OCI-LY1 (cell line): ENCODE measurements at regions not wholly inside any gene's neighbourhood (a gene's known extent, or its start where the extent isn't known, plus 50 kb on each side); places are given as distances from the start of the nearest gene placed in this dataset.

Experiments used
- H2AFZ ChIP-seq: fragments of 200-600 bp; sonication (generic), shearing (Covaris generic); 2 replicates; pipeline ENCODE4 v1.6.0; 2014; ENCODE audit warnings: antibody characterized with exemption, mild to moderate bottlenecking, low read length
- H3F3A ChIP-seq: fragments of 200-600 bp; sonication (generic), shearing (Covaris generic); 2 replicates; pipeline ENCODE4 v1.6.0; 2014; ENCODE audit warnings: mild to moderate bottlenecking, antibody characterized with exemption, low read length, moderate library complexity; ENCODE audit not compliant: insufficient read depth
- H3K27ac ChIP-seq: fragments of 200-600 bp; sonication (generic); 2 replicates; pipeline ENCODE4 v1.5.1; 2014; ENCODE audit warnings: low read length, mixed run types, mild to moderate bottlenecking, low read depth; ENCODE audit not compliant: poor library complexity, severe bottlenecking
- H3K27me3 ChIP-seq: fragments of 200-600 bp; sonication (generic); 2 replicates; pipeline ENCODE4 v1.6.0; 2014; ENCODE audit warnings: antibody characterized with exemption, mild to moderate bottlenecking, low read length, moderate library complexity; ENCODE audit not compliant: insufficient read depth
- H3K36me3 ChIP-seq: fragments of 200-600 bp; sonication (generic); 2 replicates; pipeline ENCODE4 v1.6.1; 2014; ENCODE audit warnings: mild to moderate bottlenecking, antibody characterized with exemption, low read length, moderate library complexity, mixed read lengths; ENCODE audit not compliant: insufficient read depth
- H3K4me1 ChIP-seq: fragments of 200-600 bp; sonication (generic); 2 replicates; pipeline ENCODE4 v1.5.1; 2014; ENCODE audit warnings: mild to moderate bottlenecking, low read length, moderate library complexity; ENCODE audit not compliant: insufficient read depth, severe bottlenecking
- H3K4me2 ChIP-seq: fragments of 200-600 bp; sonication (generic), shearing (Covaris generic); 2 replicates; pipeline ENCODE4 v1.6.1; 2014; ENCODE audit warnings: low read length
- H3K4me3 ChIP-seq: fragments of 200-600 bp; sonication (generic); 2 replicates; pipeline ENCODE4 v1.5.1; 2014; ENCODE audit warnings: low read length, low read depth, mild to moderate bottlenecking, mixed read lengths; ENCODE audit not compliant: poor library complexity, severe bottlenecking
- H3K79me2 ChIP-seq: fragments of 200-600 bp; shearing (Covaris generic); 2 replicates; pipeline ENCODE4 v1.6.1; 2016; ENCODE audit warnings: mixed run types, low read length, mixed read lengths; ENCODE audit not compliant: insufficient read depth
- H3K9ac ChIP-seq: fragments of 200-600 bp; sonication (generic), shearing (Covaris generic); 2 replicates; pipeline ENCODE4 v1.6.1; 2014; ENCODE audit warnings: mild to moderate bottlenecking, low read length, mixed read lengths
- H3K9me2 ChIP-seq: fragments of 200-600 bp; sonication (generic), shearing (Covaris generic); 2 replicates; pipeline ENCODE4 v1.6.1; 2014; ENCODE audit warnings: low read depth, mild to moderate bottlenecking, low read length, mixed read lengths
- H3K9me3 ChIP-seq: fragments of 200-600 bp; shearing (Covaris generic); 2 replicates; pipeline ENCODE4 v1.6.1; 2014; ENCODE audit warnings: low read length, mixed read lengths
- H4K20me1 ChIP-seq: fragments of 200-600 bp; sonication (generic), shearing (Covaris generic); 2 replicates; pipeline ENCODE4 v1.6.0; 2016; ENCODE audit warnings: mild to moderate bottlenecking, low read length; ENCODE audit not compliant: insufficient read depth
- EZH2 ChIP-seq: fragments of 200-600 bp; sonication (generic), shearing (Covaris generic); IDR thresholded peaks from 2 replicates; pipeline ENCODE4 v1.8.0; 2017; ENCODE audit warnings: borderline replicate concordance, mixed run types, mild to moderate bottlenecking, antibody characterized with exemption, low read length, moderate library complexity, mixed read lengths
- TF ChIP-seq, protein P1 (sequence below): fragments of 200-600 bp; sonication (generic), shearing (Covaris generic); IDR thresholded peaks from 2 replicates; pipeline ENCODE4 v1.5.1; 2017; ENCODE audit warnings: mild to moderate bottlenecking, antibody characterized with exemption, low read length, moderate library complexity, mixed read lengths

DNA sequence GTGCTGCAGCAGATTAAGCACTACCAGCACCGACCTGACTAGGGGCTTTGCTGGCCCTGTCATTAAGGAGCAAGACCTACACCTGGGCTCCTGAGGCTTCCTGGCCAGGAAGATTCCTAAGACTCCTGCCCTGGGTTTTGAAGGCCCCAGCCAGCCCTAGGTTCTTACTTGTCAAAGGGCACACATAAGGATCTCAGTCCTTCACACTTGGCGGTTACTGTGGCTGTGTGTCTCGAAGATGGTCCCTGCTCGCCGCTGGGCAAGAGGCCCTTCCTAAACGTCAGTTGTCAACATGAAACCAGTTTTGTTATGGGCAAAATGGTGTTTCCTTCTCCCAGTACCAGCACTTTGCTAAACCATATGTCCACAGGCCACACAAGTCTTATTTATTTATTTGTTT is 470.6 kb downstream of the TOX3 start:
- H3K9me3 ChIP-seq = no peaks in the 10 kb centered on the region
- no peaks in the 10 kb centered on the region for H3K4me1 ChIP-seq
- no peak overlapping the region for H3K4me2 ChIP-seq
- H2AFZ ChIP-seq = no peak overlapping the region
- no peak overlapping the region for H3K9ac ChIP-seq
- no peaks in the 10 kb centered on the region for H3F3A ChIP-seq
- no peaks in the 10 kb centered on the region for H3K79me2 ChIP-seq
- H4K20me1 ChIP-seq = no peaks in the 10 kb centered on the region
- no peak for TF ChIP-seq EZH2
- TF ChIP-seq, protein P1, sequence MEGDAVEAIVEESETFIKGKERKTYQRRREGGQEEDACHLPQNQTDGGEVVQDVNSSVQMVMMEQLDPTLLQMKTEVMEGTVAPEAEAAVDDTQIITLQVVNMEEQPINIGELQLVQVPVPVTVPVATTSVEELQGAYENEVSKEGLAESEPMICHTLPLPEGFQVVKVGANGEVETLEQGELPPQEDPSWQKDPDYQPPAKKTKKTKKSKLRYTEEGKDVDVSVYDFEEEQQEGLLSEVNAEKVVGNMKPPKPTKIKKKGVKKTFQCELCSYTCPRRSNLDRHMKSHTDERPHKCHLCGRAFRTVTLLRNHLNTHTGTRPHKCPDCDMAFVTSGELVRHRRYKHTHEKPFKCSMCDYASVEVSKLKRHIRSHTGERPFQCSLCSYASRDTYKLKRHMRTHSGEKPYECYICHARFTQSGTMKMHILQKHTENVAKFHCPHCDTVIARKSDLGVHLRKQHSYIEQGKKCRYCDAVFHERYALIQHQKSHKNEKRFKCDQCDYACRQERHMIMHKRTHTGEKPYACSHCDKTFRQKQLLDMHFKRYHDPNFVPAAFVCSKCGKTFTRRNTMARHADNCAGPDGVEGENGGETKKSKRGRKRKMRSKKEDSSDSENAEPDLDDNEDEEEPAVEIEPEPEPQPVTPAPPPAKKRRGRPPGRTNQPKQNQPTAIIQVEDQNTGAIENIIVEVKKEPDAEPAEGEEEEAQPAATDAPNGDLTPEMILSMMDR = no peak
- H3K4me3 ChIP-seq = no peak overlapping the region
- H3K36me3 ChIP-seq = no peaks in the 10 kb centered on the region
- H3K9me2 ChIP-seq = no peaks in the 10 kb centered on the region
- H3K27me3 ChIP-seq = no peaks in the 10 kb centered on the region
- H3K27ac ChIP-seq = no peak overlapping the region

DNA sequence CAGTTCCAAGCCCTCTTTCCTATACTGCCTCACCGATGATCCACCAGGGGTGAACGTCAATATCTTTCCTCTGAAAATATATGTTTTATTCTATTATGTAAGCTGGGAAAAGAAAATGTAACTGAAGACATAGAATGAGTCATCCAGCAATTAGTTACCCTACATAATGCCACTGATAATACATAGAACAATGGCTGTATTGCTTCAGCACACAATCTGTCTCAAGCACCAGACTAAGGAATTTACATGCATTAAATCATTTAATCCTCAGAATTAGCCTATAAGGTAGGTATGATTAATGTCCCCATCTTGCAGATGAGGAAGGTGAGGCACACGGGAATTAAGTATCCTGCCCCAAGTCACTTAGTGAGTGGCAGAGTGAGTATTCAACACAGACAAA is 472.8 kb downstream of the TOX3 start:
- no peak overlapping the region for H3K27ac ChIP-seq
- H3K79me2 ChIP-seq = no peaks in the 10 kb centered on the region
- H3K4me2 ChIP-seq = no peak overlapping the region
- no peaks in the 10 kb centered on the region for H3K9me2 ChIP-seq
- H3K9ac ChIP-seq = no peak overlapping the region
- no peak overlapping the region for H3K4me3 ChIP-seq
- no peaks in the 10 kb centered on the region for H3F3A ChIP-seq
- no peaks in the 10 kb centered on the region for H4K20me1 ChIP-seq
- no peaks in the 10 kb centered on the region for H3K4me1 ChIP-seq
- no peaks in the 10 kb centered on the region for H3K9me3 ChIP-seq
- no peak overlapping the region for H2AFZ ChIP-seq
- no peaks in the 10 kb centered on the region for H3K36me3 ChIP-seq
- no peaks in the 10 kb centered on the region for H3K27me3 ChIP-seq
- TF ChIP-seq EZH2 = no peak
- TF ChIP-seq, protein P1 = no peak

DNA sequence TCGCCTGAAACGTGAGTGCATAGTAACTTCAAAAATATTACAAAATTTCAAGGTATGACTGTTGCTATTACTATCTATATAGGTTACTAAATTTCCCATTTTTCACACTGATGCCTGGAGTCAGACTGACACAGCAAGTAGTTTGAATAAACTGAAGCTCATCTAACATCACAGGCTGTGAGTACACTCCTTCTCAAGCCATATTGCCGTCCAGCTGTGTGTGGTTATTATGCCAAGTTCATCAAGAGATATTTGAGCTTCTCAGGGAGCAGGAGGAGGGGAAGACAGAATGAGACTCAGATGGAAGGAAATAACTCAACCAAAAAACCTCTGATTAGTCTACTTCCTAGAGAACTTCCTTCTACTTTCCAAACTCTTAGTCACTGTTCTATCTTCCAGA is 473.9 kb downstream of the TOX3 start:
- TF ChIP-seq, protein P1 = no peak

More for the DNA sequence above, 473.9 kb downstream of the TOX3 start:
- no peaks in the 10 kb centered on the region for H3F3A ChIP-seq
- no peaks in the 10 kb centered on the region for H3K9me2 ChIP-seq
- no peaks in the 10 kb centered on the region for H4K20me1 ChIP-seq
- H3K9me3 ChIP-seq = no peaks in the 10 kb centered on the region
- H3K27ac ChIP-seq = no peak overlapping the region
- no peaks in the 10 kb centered on the region for H3K27me3 ChIP-seq
- no peak overlapping the region for H3K4me3 ChIP-seq
- no peaks in the 10 kb centered on the region for H3K79me2 ChIP-seq
- H2AFZ ChIP-seq = no peak overlapping the region
- H3K9ac ChIP-seq = no peak overlapping the region
- H3K36me3 ChIP-seq = no peaks in the 10 kb centered on the region
- no peaks in the 10 kb centered on the region for H3K4me1 ChIP-seq
- no peak overlapping the region for H3K4me2 ChIP-seq
